ENCODE measurements at regions not wholly inside any gene's neighbourhood (a gene's known extent, or its start where the extent isn't known, plus 50 kb on each side); places are given as distances from the start of the nearest gene placed in this dataset.

DNA sequence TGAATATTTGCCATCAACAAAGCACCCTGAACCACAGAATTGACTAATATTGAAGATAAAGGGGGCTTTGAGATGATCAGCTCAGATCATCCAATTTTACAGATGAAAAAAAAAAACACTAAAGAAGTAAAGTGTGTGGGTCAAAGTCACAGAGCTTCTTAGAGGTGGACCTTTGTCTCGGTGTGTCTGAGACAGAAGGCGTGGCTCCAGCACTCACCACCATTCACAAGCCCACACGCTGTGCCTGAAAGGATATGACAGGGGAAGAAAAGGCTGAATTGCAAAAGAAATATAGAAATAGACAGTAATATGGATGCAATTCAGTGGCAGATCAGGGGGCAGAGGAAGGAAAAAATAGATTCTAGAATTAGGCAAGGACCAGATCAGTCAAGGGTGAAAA, 114.9 kb upstream of the PLXNA4 start:
- WGBS (ENCODE audit: missing lambda C conversion rate), result 40% methylated on average over 3 of the region's 3 CpGs
- Histone ChIP-seq H3K4me3 (no peak overlapping the region), H3K27ac (no peak overlapping the region), H3K4me1 (no peaks in the 10 kb centered on the region), H3K4me2 (no peak overlapping the region), H3K9me3 (no peaks in the 10 kb centered on the region)
- no peak for TF ChIP-seq MAZ (IDR thresholded peaks at IDR 0.05; ENCODE audit: borderline replicate concordance, low read depth, low read length)
- no peak for TF ChIP-seq POLR2AphosphoS2 (conservative IDR thresholded peaks at IDR 0.05; ENCODE audit: low read length)
- no peak for TF ChIP-seq HOXB13 (CRISPR knock-in tag; IDR thresholded peaks at IDR 0.05; ENCODE audit: low read depth)
- no peak for TF ChIP-seq ELK1 (IDR thresholded peaks at IDR 0.05; ENCODE audit: low read depth, low read length)
- no peak for ATAC-seq
- DNase-seq (ENCODE audit: low read depth in 1 of 2, low spot score in 1 of 2), result no peak
- FAIRE-seq, result no peak
- ChIA-PET POLR2A (no interaction called here), CTCF (no interaction called here)

GRCh38 chr7:132690174-132690573, 113.9 kb upstream of the PLXNA4 start:
- Histone ChIP-seq H3K4me1 (no peaks in the 10 kb centered on the region), H3K4me2 (no peak overlapping the region), H3K27ac (no peak overlapping the region), H3K4me3 (no peak overlapping the region), H3K9me3 (no peaks in the 10 kb centered on the region)
- ATAC-seq (no peak), FAIRE-seq (no peak), DNase-seq (ENCODE audit: low read depth in 1 of 2, low spot score in 1 of 2) (no peak)
- no peak for TF ChIP-seq MAFK (IDR thresholded peaks at IDR 0.05; ENCODE audit: partially characterized antibody)
- no peak for TF ChIP-seq EP300 (IDR thresholded peaks at IDR 0.05)
- no peak for TF ChIP-seq HOXA7 (CRISPR knock-in tag; IDR thresholded peaks at IDR 0.05)
- TF ChIP-seq MAZ (IDR thresholded peaks at IDR 0.05; ENCODE audit: borderline replicate concordance, low read depth, low read length), result no peak
- no peak for TF ChIP-seq BHLHE40 (IDR thresholded peaks at IDR 0.05; ENCODE audit: low read depth, low read length)
- no peak for TF ChIP-seq ZFP36 (IDR thresholded peaks at IDR 0.05; ENCODE audit: borderline replicate concordance, partially characterized antibody)
- TF ChIP-seq HDAC2 (IDR thresholded peaks at IDR 0.05), result no peak
- TF ChIP-seq PHF8 (IDR thresholded peaks at IDR 0.05; ENCODE audit: borderline replicate concordance, low read depth), result no peak
- no peak for TF ChIP-seq ESRRA (IDR thresholded peaks at IDR 0.05; ENCODE audit: borderline replicate concordance, low read length)
- TF ChIP-seq POLR2A (IDR thresholded peaks at IDR 0.05; ENCODE audit: low read length), result no peak
- TF ChIP-seq SMC3 (IDR thresholded peaks at IDR 0.05), result no peak
- TF ChIP-seq CHD2 (IDR thresholded peaks at IDR 0.05; ENCODE audit: low read length, partially characterized antibody), result no peak
- no peak for TF ChIP-seq NPAS2 (CRISPR knock-in tag; IDR thresholded peaks at IDR 0.05; ENCODE audit: borderline replicate concordance)
- TF ChIP-seq ELK1 (IDR thresholded peaks at IDR 0.05; ENCODE audit: low read depth, low read length), result no peak
- TF ChIP-seq KDM5A (IDR thresholded peaks at IDR 0.05), result no peak
- TF ChIP-seq RCOR1 (IDR thresholded peaks at IDR 0.05; ENCODE audit: low read depth, low read length), result no peak
- TF ChIP-seq ZSCAN20 (CRISPR knock-in tag; IDR thresholded peaks at IDR 0.05), result no peak
- no peak for TF ChIP-seq E2F6 (IDR thresholded peaks at IDR 0.05; ENCODE audit: borderline replicate concordance, low read depth)
- TF ChIP-seq CHD4 (IDR thresholded peaks at IDR 0.05; ENCODE audit: borderline replicate concordance), result no peak
- TF ChIP-seq USF2 (IDR thresholded peaks at IDR 0.05), result no peak
- WGBS (ENCODE audit: missing lambda C conversion rate), result 77% methylated on average over 10 of the region's 10 CpGs
- CTCF ChIA-PET, result no interaction called here
- POLR2A ChIA-PET, result no interaction called here

DNA sequence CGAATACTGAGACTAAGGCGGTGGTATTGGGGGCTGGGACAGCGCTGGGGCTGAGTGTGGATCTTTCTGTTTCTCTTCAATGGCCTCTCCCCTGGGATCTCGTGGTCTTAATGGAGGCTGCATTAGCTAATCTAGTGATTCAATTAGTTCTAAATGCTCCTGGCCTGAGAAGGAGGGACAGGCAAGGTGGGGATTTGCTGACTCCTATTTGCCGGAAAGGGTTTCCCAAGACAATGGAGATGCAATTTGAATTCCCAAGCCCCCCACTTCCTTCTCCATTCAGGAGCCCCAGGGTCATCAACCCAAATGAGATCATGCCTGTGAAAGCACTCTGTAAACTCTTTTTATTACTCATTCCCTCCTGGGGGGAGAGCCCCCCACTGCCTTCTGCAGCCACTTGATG, 111.7 kb upstream of the PLXNA4 start:
- Histone ChIP-seq H3K4me3 (no peak overlapping the region), H3K27ac (no peak overlapping the region), H3K9me3 (no peaks in the 10 kb centered on the region), H3K4me2 (no peak overlapping the region), H3K4me1 (no peaks in the 10 kb centered on the region)
- FAIRE-seq, result no peak
- ATAC-seq, result no peak
- CTCF ChIA-PET, result no interaction called here
- POLR2A ChIA-PET, result no interaction called here
- no peak for DNase-seq (ENCODE audit: low read depth in 1 of 2, low spot score in 1 of 2)
- 47% methylated on average over 5 of the region's 5 CpGs for WGBS (ENCODE audit: missing lambda C conversion rate)
- TF ChIP-seq BCL3 (IDR thresholded peaks at IDR 0.05) (no peak), ZFP36 (IDR thresholded peaks at IDR 0.05; ENCODE audit: borderline replicate concordance, partially characterized antibody) (no peak), EHMT2 (IDR thresholded peaks at IDR 0.05; ENCODE audit: low read depth) (no peak), JUNB (IDR thresholded peaks at IDR 0.05) (no peak), NPAS2 (CRISPR knock-in tag; IDR thresholded peaks at IDR 0.05; ENCODE audit: borderline replicate concordance) (no peak), CBX2 (IDR thresholded peaks at IDR 0.05; ENCODE audit: borderline replicate concordance, low read depth) (no peak), SMC3 (IDR thresholded peaks at IDR 0.05) (no peak), RAD21 (conservative IDR thresholded peaks at IDR 0.05 in 1 of 2, IDR thresholded peaks at IDR 0.05 in 1 of 2) (no peak), ZC3H11A (IDR thresholded peaks at IDR 0.05) (no peak), NR3C1 (IDR thresholded peaks at IDR 0.05) (no peak), FOXS1 (CRISPR knock-in tag; IDR thresholded peaks at IDR 0.05) (no peak), KDM1A (IDR thresholded peaks at IDR 0.05; ENCODE audit: low read depth) (no peak), CHD4 (IDR thresholded peaks at IDR 0.05; ENCODE audit: borderline replicate concordance) (no peak)

Measured in A549 (cell line).